ENCODE measurements at regions not wholly inside any gene's neighbourhood (a gene's known extent, or its start where the extent isn't known, plus 50 kb on each side); places are given as distances from the start of the nearest gene placed in this dataset.
"Not testable (repeated sequence)": the region's sequence is repeated elsewhere in the genome, so short reads cannot be mapped to it uniquely, and the experiment has no call there.

GRCh38 chr18:34330308-34330707 is 105.6 kb upstream of the NOL4 start:
- 20 to 32% methylated on average over 3 of the region's 3 CpGs for WGBS, 2 donors
- DNase-seq: no peak
- H3K36me3 ChIP-seq: no peaks in the 10 kb centered on the region
- no peak for TF ChIP-seq POLR2A (IDR thresholded peaks at IDR 0.05)
- TF ChIP-seq, protein P1, sequence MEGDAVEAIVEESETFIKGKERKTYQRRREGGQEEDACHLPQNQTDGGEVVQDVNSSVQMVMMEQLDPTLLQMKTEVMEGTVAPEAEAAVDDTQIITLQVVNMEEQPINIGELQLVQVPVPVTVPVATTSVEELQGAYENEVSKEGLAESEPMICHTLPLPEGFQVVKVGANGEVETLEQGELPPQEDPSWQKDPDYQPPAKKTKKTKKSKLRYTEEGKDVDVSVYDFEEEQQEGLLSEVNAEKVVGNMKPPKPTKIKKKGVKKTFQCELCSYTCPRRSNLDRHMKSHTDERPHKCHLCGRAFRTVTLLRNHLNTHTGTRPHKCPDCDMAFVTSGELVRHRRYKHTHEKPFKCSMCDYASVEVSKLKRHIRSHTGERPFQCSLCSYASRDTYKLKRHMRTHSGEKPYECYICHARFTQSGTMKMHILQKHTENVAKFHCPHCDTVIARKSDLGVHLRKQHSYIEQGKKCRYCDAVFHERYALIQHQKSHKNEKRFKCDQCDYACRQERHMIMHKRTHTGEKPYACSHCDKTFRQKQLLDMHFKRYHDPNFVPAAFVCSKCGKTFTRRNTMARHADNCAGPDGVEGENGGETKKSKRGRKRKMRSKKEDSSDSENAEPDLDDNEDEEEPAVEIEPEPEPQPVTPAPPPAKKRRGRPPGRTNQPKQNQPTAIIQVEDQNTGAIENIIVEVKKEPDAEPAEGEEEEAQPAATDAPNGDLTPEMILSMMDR (IDR thresholded peaks at IDR 0.05): no peak
- intact Hi-C loops (cut with DNase I): no loop called here
- H3K4me1 ChIP-seq: no peaks in the 10 kb centered on the region
- H3K27ac ChIP-seq: no peak overlapping the region
- no peaks in the 10 kb centered on the region for H3K27me3 ChIP-seq
- H3K9me3 ChIP-seq: no peaks in the 10 kb centered on the region
- H3K4me3 ChIP-seq: no peak overlapping the region

DNA sequence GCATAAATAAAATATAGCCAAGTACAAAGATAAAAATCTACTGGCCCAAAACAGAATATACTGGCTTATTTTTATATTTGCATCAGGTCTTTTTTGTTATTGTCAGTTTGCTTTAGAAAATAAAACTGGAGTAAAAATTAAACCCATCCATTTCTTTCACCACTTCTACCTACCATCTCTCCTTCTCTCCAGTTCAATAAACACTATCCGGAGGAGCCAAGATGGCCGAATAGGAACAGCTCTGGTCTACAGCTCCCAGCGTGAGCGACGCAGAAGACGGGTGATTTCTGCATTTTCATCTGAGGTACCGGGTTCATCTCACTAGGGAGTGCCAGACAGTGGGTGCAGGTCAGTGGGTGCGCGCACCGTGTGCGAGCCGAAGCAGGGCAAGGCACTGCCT is 106.2 kb upstream of the NOL4 start:
- H3K27me3 ChIP-seq; H3K4me1 ChIP-seq; H3K4me3 ChIP-seq; DNase-seq; intact Hi-C loops (cut with DNase I); H3K9me3 ChIP-seq; H3K27ac ChIP-seq; H3K36me3 ChIP-seq: not testable (repeated sequence)
- 82 to 89% methylated on average over 5 to 6 of the region's 12 CpGs for WGBS, 2 donors

GRCh38 chr18:34331343-34331742 is 106.6 kb upstream of the NOL4 start:
- H3K4me1 ChIP-seq; H3K27me3 ChIP-seq; H3K36me3 ChIP-seq; DNase-seq; H3K27ac ChIP-seq; intact Hi-C loops (cut with DNase I); H3K4me3 ChIP-seq; H3K9me3 ChIP-seq: not testable (repeated sequence)
- WGBS, 2 donors: 65 to 93% methylated on average over 5 to 15 of the region's 15 CpGs

DNA sequence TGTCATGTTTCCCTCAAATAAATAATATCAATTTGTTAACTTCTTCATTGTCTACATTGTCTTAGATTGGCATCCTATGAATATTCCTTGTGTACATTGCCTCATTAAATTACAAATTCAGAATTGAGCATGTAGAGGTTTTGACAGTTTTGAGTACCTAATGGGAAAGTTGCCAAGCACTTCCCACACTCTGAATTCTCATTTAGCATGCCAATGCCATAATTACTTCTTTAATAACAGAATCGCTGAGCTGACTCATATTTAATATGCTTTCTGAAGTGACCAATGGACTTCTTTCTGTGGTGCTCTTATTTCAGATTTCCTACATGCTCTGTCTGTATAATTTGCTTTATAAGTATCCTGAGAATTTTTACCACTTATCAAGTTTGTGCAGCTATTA is 114.4 kb upstream of the NOL4 start:
- intact Hi-C loops (cut with DNase I): no loop called here
- H3K36me3 ChIP-seq: no peaks in the 10 kb centered on the region
- H3K9me3 ChIP-seq: no peaks in the 10 kb centered on the region
- H3K27me3 ChIP-seq: no peaks in the 10 kb centered on the region
- H3K4me3 ChIP-seq: no peak overlapping the region
- TF ChIP-seq POLR2A (IDR thresholded peaks at IDR 0.05): no peak
- TF ChIP-seq, protein P1 (IDR thresholded peaks at IDR 0.05): no peak
- no peak overlapping the region for H3K27ac ChIP-seq
- no peaks in the 10 kb centered on the region for H3K4me1 ChIP-seq
- DNase-seq: no peak
- 47 to 59% methylated on average over 1 of the region's 1 CpG for WGBS, 2 donors

DNA sequence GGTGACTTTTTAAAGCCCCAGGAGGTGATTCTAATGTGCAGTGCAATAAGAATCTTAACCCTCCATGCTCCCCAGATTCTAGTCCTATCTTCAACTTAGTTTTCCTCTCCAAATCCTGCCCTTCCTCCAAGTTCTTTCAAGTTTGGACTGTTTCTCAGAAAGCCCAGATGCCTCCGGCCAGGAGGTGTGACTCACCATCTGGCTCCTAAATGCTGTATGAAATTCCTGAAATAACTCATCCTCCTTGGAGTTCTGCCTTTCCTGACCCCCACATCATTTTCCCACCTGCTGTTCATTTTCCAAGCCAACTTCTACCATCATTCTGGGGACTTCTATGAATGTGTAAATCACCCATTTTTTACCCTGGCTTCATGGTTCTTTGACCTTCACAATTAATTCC is 118.2 kb upstream of the NOL4 start:
- Histone ChIP-seq H3K27me3 (no peaks in the 10 kb centered on the region), H3K27ac (no peak overlapping the region), H3K36me3 (no peaks in the 10 kb centered on the region), H3K4me3 (no peak overlapping the region), H3K9me3 (no peaks in the 10 kb centered on the region), H3K4me1 (no peaks in the 10 kb centered on the region)
- intact Hi-C loops (cut with DNase I): no loop called here
- DNase-seq: no peak
- WGBS, 2 donors: 12 to 32% methylated on average over 1 of the region's 1 CpG
- TF ChIP-seq, protein P1 (IDR thresholded peaks at IDR 0.05): no peak
- TF ChIP-seq POLR2A (IDR thresholded peaks at IDR 0.05): no peak

GRCh38 chr18:34345738-34346137 is 121.0 kb upstream of the NOL4 start:
- no peaks in the 10 kb centered on the region for H3K27me3 ChIP-seq
- H3K4me1 ChIP-seq: no peaks in the 10 kb centered on the region
- DNase-seq: no peak
- no peaks in the 10 kb centered on the region for H3K9me3 ChIP-seq
- H3K36me3 ChIP-seq: no peaks in the 10 kb centered on the region
- intact Hi-C loops (cut with DNase I): no loop called here
- no peak overlapping the region for H3K4me3 ChIP-seq
- H3K27ac ChIP-seq: no peak overlapping the region
- TF ChIP-seq, protein P1 (IDR thresholded peaks at IDR 0.05): no peak
- TF ChIP-seq POLR2A (IDR thresholded peaks at IDR 0.05): no peak
